HCT116 (cell line): ENCODE measurements at regions not wholly inside any gene's neighbourhood (a gene's known extent, or its start where the extent isn't known, plus 50 kb on each side); places are given as distances from the start of the nearest gene placed in this dataset.

ENCODE experiments used
- ATAC-seq: fragments of 200-7000 bp; cut with Tn5 transposase; 2 replicates; pipeline ENCODE4 v1.9.1; 2020; ENCODE audit warnings: mild to moderate bottlenecking, moderate library complexity
- BruUV-seq: library from RNA; stranded (reverse); fragments of 400-500 nt; replicated peaks from 2 replicates; lab custom pipeline; 2021; lab: Mats Ljungman, UMichigan
- CTCF ChIA-PET: fragments of 300-600 bp; sonication (Branson Sonifier 250); formaldehyde crosslinking; loops from one replicate; lab custom pipeline; 2021; ENCODE audit warnings: antibody characterized with exemption; lab: Charles Lee
- POLR2A ChIA-PET: fragments of 300-600, 350-600 bp; sonication (Branson Sonifier 250); formaldehyde crosslinking; loops from one replicate; lab custom pipeline; 2021; ENCODE audit warnings: antibody characterized with exemption; lab: Charles Lee
- RAD21 ChIA-PET, 2 experiments: fragments of 300-600 bp; sonication (Branson Sonifier 250); formaldehyde crosslinking; loops; one replicate each; lab custom pipeline; 2023; ENCODE audit warnings: low total read pairs in 2 of 2; ENCODE audit not compliant: uncharacterized antibody in 2 of 2, unreplicated experiment in 2 of 2, low non-redundant PET in 1 of 2; lab: Charles Lee
- DNase-seq: peaks from one replicate; pipeline ENCODE4 v3.0.0-alpha.2; 2010; ENCODE audit warnings: low read depth, low spot score
- H2AFZ ChIP-seq: fragments of 200-600 bp; shearing (Covaris generic), sonication (generic); 2 replicates; pipeline ENCODE4 v1.6.1; 2017; ENCODE audit warnings: low read depth, mixed run types, mixed read lengths, antibody characterized with exemption, low read length; ENCODE audit not compliant: poor library complexity, severe bottlenecking
- H3K27ac ChIP-seq: 2 replicates; pipeline ENCODE4 v1.5.1; 2012; ENCODE audit warnings: low read depth, low read length
- H3K27me3 ChIP-seq: fragments of 200-600 bp; sonication (generic); 2 replicates; pipeline ENCODE4 v1.6.1; 2016; ENCODE audit warnings: mixed run types, low read length, mixed read lengths; ENCODE audit not compliant: insufficient read depth
- H3K36me3 ChIP-seq, 2 experiments: fragments of 200-500 bp in 1 of 2; fragments of 200-600 bp in 1 of 2; sonication (Bioruptor generic) in 1 of 2; sonication (generic) in 1 of 2; 2 replicates each; pipeline versions ENCODE4 v1.5.1 to v1.6.1; 2014 to 2016; ENCODE audit warnings: low read length in 2 of 2, inconsistent platforms in 1 of 2, mixed read lengths in 1 of 2, mixed run types in 1 of 2; ENCODE audit not compliant: insufficient read depth in 2 of 2, control insufficient read depth in 1 of 2
- H3K4me1 ChIP-seq, 2 experiments: fragments of 200-600 bp in 1 of 2; sonication (generic) in 1 of 2; 2 replicates each; pipeline versions ENCODE4 v1.5.1 to v1.6.1; 2012 to 2017; ENCODE audit warnings: low read length in 2 of 2, inconsistent platforms in 1 of 2, mild to moderate bottlenecking in 1 of 2, mixed read lengths in 1 of 2, mixed run types in 1 of 2, moderate library complexity in 1 of 2; ENCODE audit not compliant: insufficient read depth in 2 of 2, control insufficient read depth in 1 of 2
- H3K4me2 ChIP-seq: fragments of 200-600 bp; sonication (generic); 2 replicates; pipeline ENCODE4 v1.6.1; 2017; ENCODE audit warnings: mixed run types, low read length, mixed read lengths
- H3K4me3 ChIP-seq, 2 experiments: fragments of 200-600 bp in 1 of 2; sonication (generic) in 1 of 2; replicated peaks in 1 of 2; 2 replicates each; pipeline ENCODE4 v1.5.1; 2011 to 2016; ENCODE audit warnings: low read length in 2 of 2, control low read depth in 1 of 2, low read depth in 1 of 2, mild to moderate bottlenecking in 1 of 2, mixed read lengths in 1 of 2, mixed run types in 1 of 2
- H3K79me2 ChIP-seq: fragments of 200-600 bp; sonication (generic); 2 replicates; pipeline ENCODE4 v1.6.1; 2017; ENCODE audit warnings: mild to moderate bottlenecking, mixed run types, low read length, moderate library complexity, mixed read lengths; ENCODE audit not compliant: insufficient read depth
- H3K9ac ChIP-seq: fragments of 200-600 bp; sonication (generic); 2 replicates; pipeline ENCODE4 v1.6.1; 2016; ENCODE audit warnings: low read length, mixed read lengths
- H3K9me2 ChIP-seq: fragments of 200-600 bp; sonication (generic), shearing (Covaris generic); 2 replicates; pipeline ENCODE4 v1.6.1; 2017; ENCODE audit warnings: mixed run types, mild to moderate bottlenecking, moderate library complexity; ENCODE audit not compliant: insufficient read depth
- H3K9me3 ChIP-seq, 2 experiments: fragments of 200-500 bp in 1 of 2; fragments of 200-600 bp in 1 of 2; sonication (Bioruptor generic) in 1 of 2; sonication (generic) in 1 of 2; 2 replicates each; pipeline ENCODE4 v1.6.1; 2014 to 2017; ENCODE audit warnings: low read length in 2 of 2, mixed read lengths in 2 of 2, inconsistent platforms in 1 of 2, low read depth in 1 of 2, mild to moderate bottlenecking in 1 of 2, mixed run types in 1 of 2, moderate library complexity in 1 of 2; ENCODE audit not compliant: control insufficient read depth in 1 of 2, insufficient read depth in 1 of 2
- H4K20me1 ChIP-seq: fragments of 200-600 bp; sonication (generic), shearing (Covaris generic); 2 replicates; pipeline ENCODE4 v1.6.1; 2017; ENCODE audit warnings: mixed run types, mild to moderate bottlenecking, moderate library complexity; ENCODE audit not compliant: insufficient read depth
- CBX3 ChIP-seq: IDR thresholded peaks from 2 replicates; pipeline ENCODE4 v1.6.1; 2012; ENCODE audit warnings: low read depth
- JUND ChIP-seq: IDR thresholded peaks from 2 replicates; pipeline ENCODE4 v1.6.1; 2012
- SRF ChIP-seq: IDR thresholded peaks from 2 replicates; pipeline ENCODE4 v1.6.1; 2012; ENCODE audit warnings: low read depth
- TCF7L2 ChIP-seq: IDR thresholded peaks from 2 replicates; pipeline ENCODE4 v1.7.0; 2011; ENCODE audit warnings: borderline replicate concordance, inconsistent platforms; ENCODE audit not compliant: insufficient read depth, insufficient read length; ENCODE audit errors: extremely low read depth
- YY1 ChIP-seq: IDR thresholded peaks from 2 replicates; pipeline ENCODE4 v1.6.1; 2011; ENCODE audit warnings: low read length, low read depth, moderate library complexity, mild to moderate bottlenecking; ENCODE audit not compliant: insufficient replicate concordance; ENCODE audit errors: extremely low read depth
- intact Hi-C: fragments of 100-400 bp; cut with micrococcal nuclease; formaldehyde crosslinking; loops from 2 replicates; pipeline ENCODE4 v1.10.0; 2022
- TF ChIP-seq, protein P1 (sequence below): IDR thresholded peaks from 2 replicates; pipeline ENCODE4 v1.6.1; 2012
- TF ChIP-seq, protein P2 (sequence below): IDR thresholded peaks from 2 replicates; pipeline ENCODE4 v1.6.1; 2011; ENCODE audit warnings: mild to moderate bottlenecking, low read length, moderate library complexity; ENCODE audit not compliant: insufficient replicate concordance; ENCODE audit errors: extremely low read depth

- H3K9me3 ChIP-seq, result no peaks in the 10 kb centered on the region; a peak in 1 of 4 replicates
- H3K4me2 ChIP-seq, result no peak overlapping the region
- DNase-seq (no peak), ATAC-seq (no peak)
- peaks cover 4% of the 10 kb centered on the region; the same call in 1 of the 2 replicates for H3K27me3 ChIP-seq
- POLR2A ChIA-PET, result no interaction called here
- no peaks in the 10 kb centered on the region for H3K36me3 ChIP-seq
- no peak overlapping the region for H2AFZ ChIP-seq
- RAD21 ChIA-PET, result no interaction called here
- H4K20me1 ChIP-seq, result no peaks in the 10 kb centered on the region
- no peaks in the 10 kb centered on the region for H3K79me2 ChIP-seq
- H3K4me3 ChIP-seq, result no peak overlapping the region
- H3K9me2 ChIP-seq, result no peaks in the 10 kb centered on the region
- H3K27ac ChIP-seq, result no peak overlapping the region
- H3K9ac ChIP-seq, result no peak overlapping the region
- TF ChIP-seq, protein P1, sequence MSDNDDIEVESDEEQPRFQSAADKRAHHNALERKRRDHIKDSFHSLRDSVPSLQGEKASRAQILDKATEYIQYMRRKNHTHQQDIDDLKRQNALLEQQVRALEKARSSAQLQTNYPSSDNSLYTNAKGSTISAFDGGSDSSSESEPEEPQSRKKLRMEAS, result no peak
- no peak for TF ChIP-seq TCF7L2
- TF ChIP-seq JUND, result no peak
- TF ChIP-seq, protein P2, sequence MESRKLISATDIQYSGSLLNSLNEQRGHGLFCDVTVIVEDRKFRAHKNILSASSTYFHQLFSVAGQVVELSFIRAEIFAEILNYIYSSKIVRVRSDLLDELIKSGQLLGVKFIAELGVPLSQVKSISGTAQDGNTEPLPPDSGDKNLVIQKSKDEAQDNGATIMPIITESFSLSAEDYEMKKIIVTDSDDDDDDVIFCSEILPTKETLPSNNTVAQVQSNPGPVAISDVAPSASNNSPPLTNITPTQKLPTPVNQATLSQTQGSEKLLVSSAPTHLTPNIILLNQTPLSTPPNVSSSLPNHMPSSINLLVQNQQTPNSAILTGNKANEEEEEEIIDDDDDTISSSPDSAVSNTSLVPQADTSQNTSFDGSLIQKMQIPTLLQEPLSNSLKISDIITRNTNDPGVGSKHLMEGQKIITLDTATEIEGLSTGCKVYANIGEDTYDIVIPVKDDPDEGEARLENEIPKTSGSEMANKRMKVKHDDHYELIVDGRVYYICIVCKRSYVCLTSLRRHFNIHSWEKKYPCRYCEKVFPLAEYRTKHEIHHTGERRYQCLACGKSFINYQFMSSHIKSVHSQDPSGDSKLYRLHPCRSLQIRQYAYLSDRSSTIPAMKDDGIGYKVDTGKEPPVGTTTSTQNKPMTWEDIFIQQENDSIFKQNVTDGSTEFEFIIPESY, result no peak
- TF ChIP-seq CBX3, result no peak
- TF ChIP-seq YY1, result no peak
- no peak for TF ChIP-seq SRF
- H3K4me1 ChIP-seq, result peaks cover 0 to 11% of the 10 kb centered on the region in 2 experiments; a peak in 1 of 4 replicates
- intact Hi-C loops, result no loop called here
- no TSS peak for BruUV-seq
- CTCF ChIA-PET, result no interaction called here
Observed at GRCh38 chr9:135402048-135402738, 77.4 kb upstream of the PPP1R26 start.
